Duodenal mucosa (tissue), 2 donors: ENCODE measurements at regions not wholly inside any gene's neighbourhood (a gene's known extent, or its start where the extent isn't known, plus 50 kb on each side); places are given as distances from the start of the nearest gene placed in this dataset.

Source experiments
- H3K27ac ChIP-seq: one replicate; pipeline ENCODE4 v1.7.0; 2013; ENCODE audit warnings: low read depth, low read length
- H3K27me3 ChIP-seq, 2 donors: one replicate each; pipeline ENCODE4 v1.7.0; 2013; ENCODE audit warnings: low read length in 2 of 2, control low read depth in 1 of 2; ENCODE audit not compliant: insufficient read depth in 2 of 2, control insufficient read depth in 1 of 2
- H3K36me3 ChIP-seq, 2 donors: one replicate each; pipeline ENCODE4 v1.7.0; 2013; ENCODE audit warnings: low read length in 2 of 2, control low read depth in 1 of 2; ENCODE audit not compliant: insufficient read depth in 2 of 2, control insufficient read depth in 1 of 2
- H3K4me1 ChIP-seq, 2 donors: one replicate each; pipeline ENCODE4 v1.7.0; 2013; ENCODE audit warnings: low read length in 2 of 2, control low read depth in 1 of 2; ENCODE audit not compliant: insufficient read depth in 2 of 2, control insufficient read depth in 1 of 2
- H3K4me3 ChIP-seq, 2 donors: one replicate each; pipeline ENCODE4 v1.7.0; 2013; ENCODE audit warnings: low read length in 2 of 2, low read depth in 1 of 2
- H3K9ac ChIP-seq, 2 donors: one replicate each; pipeline ENCODE4 v1.7.0; 2013; ENCODE audit warnings: low read length in 2 of 2, low read depth in 1 of 2
- H3K9me3 ChIP-seq, 2 donors: one replicate each; pipeline ENCODE4 v1.7.0; 2013; ENCODE audit warnings: low read length in 2 of 2, control low read depth in 1 of 2; ENCODE audit not compliant: control insufficient read depth in 1 of 2

- H3K36me3 ChIP-seq, result no peaks in the 10 kb centered on the region
- H3K4me1 ChIP-seq, result no peaks in the 10 kb centered on the region
- no peak overlapping the region for H3K9ac ChIP-seq
- H3K4me3 ChIP-seq, result no peak overlapping the region
- H3K9me3 ChIP-seq, result no peaks in the 10 kb centered on the region
- no peaks in the 10 kb centered on the region for H3K27me3 ChIP-seq
- H3K27ac ChIP-seq, result no peak overlapping the region
Measured at GRCh38 chr1:168887381-168887780, 158.4 kb upstream of the DPT start.

- no peak overlapping the region for H3K4me3 ChIP-seq
- H3K36me3 ChIP-seq, result no peaks in the 10 kb centered on the region
- H3K9ac ChIP-seq, result no peak overlapping the region
- no peak overlapping the region for H3K27ac ChIP-seq
- no peaks in the 10 kb centered on the region for H3K4me1 ChIP-seq
- no peaks in the 10 kb centered on the region for H3K27me3 ChIP-seq
- no peaks in the 10 kb centered on the region for H3K9me3 ChIP-seq
Measured at GRCh38 chr1:168888418-168888817, 159.4 kb upstream of the DPT start.

- Histone ChIP-seq H3K4me1 (no peaks in the 10 kb centered on the region), H3K36me3 (no peaks in the 10 kb centered on the region), H3K9me3 (no peaks in the 10 kb centered on the region), H3K4me3 (no peak overlapping the region), H3K27ac (no peak overlapping the region), H3K27me3 (no peaks in the 10 kb centered on the region), H3K9ac (no peak overlapping the region)
Measured at GRCh38 chr1:168892931-168893330, 163.9 kb upstream of the DPT start.

GRCh38 chr1:168893359-168893801 lies 164.4 kb upstream of the DPT start:
- no peaks in the 10 kb centered on the region for H3K27me3 ChIP-seq
- no peak overlapping the region for H3K4me3 ChIP-seq
- H3K27ac ChIP-seq, result no peak overlapping the region
- no peaks in the 10 kb centered on the region for H3K9me3 ChIP-seq
- H3K9ac ChIP-seq, result no peak overlapping the region
- no peaks in the 10 kb centered on the region for H3K36me3 ChIP-seq
- H3K4me1 ChIP-seq, result no peaks in the 10 kb centered on the region

GRCh38 chr1:168894397-168894903 lies 165.4 kb upstream of the DPT start:
- Histone ChIP-seq H3K36me3 (no peaks in the 10 kb centered on the region), H3K9me3 (no peaks in the 10 kb centered on the region), H3K27me3 (no peaks in the 10 kb centered on the region), H3K4me3 (no peak overlapping the region), H3K4me1 (no peaks in the 10 kb centered on the region), H3K9ac (no peak overlapping the region), H3K27ac (no peak overlapping the region)

- H3K36me3 ChIP-seq, result no peaks in the 10 kb centered on the region
- no peaks in the 10 kb centered on the region for H3K27me3 ChIP-seq
- no peak overlapping the region for H3K4me3 ChIP-seq
- H3K4me1 ChIP-seq, result no peaks in the 10 kb centered on the region
- no peak overlapping the region for H3K27ac ChIP-seq
- H3K9me3 ChIP-seq, result no peaks in the 10 kb centered on the region
- no peak overlapping the region for H3K9ac ChIP-seq
Measured at GRCh38 chr1:168897249-168897648, 168.2 kb upstream of the DPT start.

- H3K9ac ChIP-seq, result no peak overlapping the region
- H3K27me3 ChIP-seq, result no peaks in the 10 kb centered on the region
- H3K36me3 ChIP-seq, result no peaks in the 10 kb centered on the region
- H3K4me3 ChIP-seq, result no peak overlapping the region
- H3K9me3 ChIP-seq, result no peaks in the 10 kb centered on the region
- H3K4me1 ChIP-seq, result peaks cover 0 to 6% of the 10 kb centered on the region in 2 donors
- H3K27ac ChIP-seq, result no peak overlapping the region
Measured at GRCh38 chr1:168903237-168903830, 174.3 kb upstream of the DPT start.

- no peak overlapping the region for H3K27ac ChIP-seq
- H3K9ac ChIP-seq, result no peak overlapping the region
- H3K4me3 ChIP-seq, result no peak overlapping the region
- no peaks in the 10 kb centered on the region for H3K36me3 ChIP-seq
- no peaks in the 10 kb centered on the region for H3K9me3 ChIP-seq
- peaks cover 0 to 6% of the 10 kb centered on the region in 2 donors for H3K4me1 ChIP-seq
- H3K27me3 ChIP-seq, result no peaks in the 10 kb centered on the region
Measured at GRCh38 chr1:168905633-168906032, 176.6 kb upstream of the DPT start.

- H3K27ac ChIP-seq, result no peak overlapping the region
- H3K36me3 ChIP-seq, result no peaks in the 10 kb centered on the region
- H3K9me3 ChIP-seq, result no peaks in the 10 kb centered on the region
- H3K4me1 ChIP-seq, result peaks cover 0 to 6% of the 10 kb centered on the region in 2 donors
- no peak overlapping the region for H3K4me3 ChIP-seq
- no peak overlapping the region for H3K9ac ChIP-seq
- no peaks in the 10 kb centered on the region for H3K27me3 ChIP-seq
Measured at GRCh38 chr1:168906367-168906766, 177.4 kb upstream of the DPT start.

- Histone ChIP-seq H3K9me3 (no peaks in the 10 kb centered on the region), H3K9ac (no peak overlapping the region), H3K36me3 (no peaks in the 10 kb centered on the region), H3K4me1 (peaks cover 0 to 6% of the 10 kb centered on the region in 2 donors), H3K27ac (no peak overlapping the region), H3K4me3 (no peak overlapping the region), H3K27me3 (no peaks in the 10 kb centered on the region)
Measured at GRCh38 chr1:168907053-168907452, 178.0 kb upstream of the DPT start.
